ENCODE measurements at regions not wholly inside any gene's neighbourhood (a gene's known extent, or its start where the extent isn't known, plus 50 kb on each side); places are given as distances from the start of the nearest gene placed in this dataset.

GRCh38 chr5:8634219-8634618, 765.3 kb downstream of the MTRR start:
- no peak for DNase-seq (ENCODE audit: extremely low spot score in 2 of 2)
- H3K36me3 ChIP-seq, result no peaks in the 10 kb centered on the region
- H3K27me3 ChIP-seq, result no peaks in the 10 kb centered on the region
- no peak overlapping the region for H3K4me3 ChIP-seq
- H3K27ac ChIP-seq, result no peak overlapping the region
- H3K4me1 ChIP-seq, result no peaks in the 10 kb centered on the region
- intact Hi-C loops (cut with DNase I), result no loop called here
- no peak for TF ChIP-seq POLR2A (IDR thresholded peaks at IDR 0.05)
- no peak for TF ChIP-seq CTCF (IDR thresholded peaks at IDR 0.05)
- no peak for TF ChIP-seq POLR2AphosphoS5 (IDR thresholded peaks at IDR 0.05; ENCODE audit: insufficient read depth in 1 of 2, low read depth in 1 of 2)
- H3K9me3 ChIP-seq, result no peaks in the 10 kb centered on the region

- no peak overlapping the region for H3K4me3 ChIP-seq
- H3K27me3 ChIP-seq, result no peaks in the 10 kb centered on the region
- intact Hi-C loops (cut with DNase I), result no loop called here
- no peak for DNase-seq (ENCODE audit: extremely low spot score in 2 of 2)
- TF ChIP-seq POLR2AphosphoS5 (IDR thresholded peaks at IDR 0.05; ENCODE audit: insufficient read depth in 1 of 2, low read depth in 1 of 2) (no peak), POLR2A (IDR thresholded peaks at IDR 0.05) (no peak), CTCF (IDR thresholded peaks at IDR 0.05) (no peak)
- H3K27ac ChIP-seq, result no peak overlapping the region
- no peaks in the 10 kb centered on the region for H3K4me1 ChIP-seq
- H3K9me3 ChIP-seq, result no peaks in the 10 kb centered on the region
- no peaks in the 10 kb centered on the region for H3K36me3 ChIP-seq
Observed at GRCh38 chr5:8641786-8642505, 773.0 kb downstream of the MTRR start.

- TF ChIP-seq POLR2A (IDR thresholded peaks at IDR 0.05) (no peak), CTCF (IDR thresholded peaks at IDR 0.05) (no peak), POLR2AphosphoS5 (IDR thresholded peaks at IDR 0.05; ENCODE audit: insufficient read depth in 1 of 2, low read depth in 1 of 2) (no peak)
- DNase-seq (ENCODE audit: extremely low spot score in 2 of 2), result no peak
- Histone ChIP-seq H3K36me3 (no peaks in the 10 kb centered on the region), H3K4me3 (no peak overlapping the region), H3K27me3 (no peaks in the 10 kb centered on the region), H3K4me1 (no peaks in the 10 kb centered on the region), H3K27ac (no peak overlapping the region), H3K9me3 (no peaks in the 10 kb centered on the region)
- intact Hi-C loops (cut with DNase I), result no loop called here
Observed at GRCh38 chr5:8644377-8644776, 775.4 kb downstream of the MTRR start.

- intact Hi-C loops (cut with DNase I), result no loop called here
- no peak for DNase-seq (ENCODE audit: extremely low spot score in 2 of 2)
- Histone ChIP-seq H3K4me3 (no peak overlapping the region), H3K27ac (no peak overlapping the region), H3K4me1 (no peaks in the 10 kb centered on the region), H3K9me3 (no peaks in the 10 kb centered on the region), H3K36me3 (no peaks in the 10 kb centered on the region), H3K27me3 (no peaks in the 10 kb centered on the region)
- TF ChIP-seq POLR2A (IDR thresholded peaks at IDR 0.05) (no peak), CTCF (IDR thresholded peaks at IDR 0.05) (no peak), POLR2AphosphoS5 (IDR thresholded peaks at IDR 0.05; ENCODE audit: insufficient read depth in 1 of 2, low read depth in 1 of 2) (no peak)
Observed at GRCh38 chr5:8647111-8647510, 778.2 kb downstream of the MTRR start.

- intact Hi-C loops (cut with DNase I), result no loop called here
- TF ChIP-seq POLR2A (IDR thresholded peaks at IDR 0.05) (no peak), CTCF (IDR thresholded peaks at IDR 0.05) (no peak), POLR2AphosphoS5 (IDR thresholded peaks at IDR 0.05; ENCODE audit: insufficient read depth in 1 of 2, low read depth in 1 of 2) (no peak)
- no peak for DNase-seq (ENCODE audit: extremely low spot score in 2 of 2)
Observed at GRCh38 chr5:8650186-8650585, 781.2 kb downstream of the MTRR start.

More at GRCh38 chr5:8650186-8650585, 781.2 kb downstream of the MTRR start:
- Histone ChIP-seq H3K9me3 (no peaks in the 10 kb centered on the region), H3K27me3 (no peaks in the 10 kb centered on the region), H3K4me3 (no peak overlapping the region), H3K36me3 (no peaks in the 10 kb centered on the region), H3K27ac (no peak overlapping the region), H3K4me1 (no peaks in the 10 kb centered on the region)
